Nephron (organoid): ENCODE measurements at regions not wholly inside any gene's neighbourhood (a gene's known extent, or its start where the extent isn't known, plus 50 kb on each side); places are given as distances from the start of the nearest gene placed in this dataset.

ENCODE experiments used
- H3K27ac Mint-ChIP-seq, 3 experiments: 2 replicates each; pipeline ENCODE4 v1.8.0; 2020; ENCODE audit warnings: mixed read lengths in 3 of 3, mild to moderate bottlenecking in 2 of 3, moderate library complexity in 1 of 3
- H3K27me3 Mint-ChIP-seq: 2 replicates; pipeline ENCODE4 v1.8.0; 2021; ENCODE audit warnings: low read depth, mild to moderate bottlenecking, moderate library complexity, mixed read lengths
- H3K36me3 Mint-ChIP-seq: 2 replicates; pipeline ENCODE4 v1.8.0; 2020; ENCODE audit warnings: low read depth, mixed read lengths
- H3K4me1 Mint-ChIP-seq: 2 replicates; pipeline ENCODE4 v1.8.0; 2020; ENCODE audit warnings: mixed read lengths
- H3K4me3 Mint-ChIP-seq, 3 experiments: 2 replicates each; pipeline ENCODE4 v1.8.0; 2020; ENCODE audit warnings: mild to moderate bottlenecking in 3 of 3, mixed read lengths in 3 of 3, moderate library complexity in 2 of 3
- H3K9me3 Mint-ChIP-seq: 2 replicates; pipeline ENCODE4 v1.8.0; 2020; ENCODE audit warnings: mixed read lengths
- CTCF ChIP-seq, 3 experiments: fragments of 200-600 bp; sonication (generic); IDR thresholded peaks; one replicate each; pipeline ENCODE4 v1.5.0; 2021; ENCODE audit warnings: antibody characterized with exemption in 3 of 3; ENCODE audit not compliant: unreplicated experiment in 3 of 3

DNA sequence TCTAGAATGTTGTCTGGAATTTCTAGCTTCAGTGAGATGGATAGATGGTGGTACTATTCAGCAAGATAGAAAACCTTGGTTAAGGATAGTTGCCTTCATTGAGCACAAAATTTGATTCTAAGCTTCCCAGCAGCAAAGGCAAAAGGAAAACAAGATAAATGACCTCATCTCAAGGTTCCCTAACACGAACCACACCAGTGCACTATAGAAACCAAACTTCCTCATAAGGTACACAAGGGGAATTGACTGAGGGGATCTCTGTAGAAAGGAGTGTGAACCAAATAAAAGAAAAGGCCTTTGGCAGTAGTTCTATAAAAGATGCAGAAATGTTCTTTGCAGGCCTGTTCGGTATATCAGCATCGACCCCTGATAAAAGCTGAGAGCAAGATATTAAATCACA, 288.9 kb downstream of the SHQ1 start:
- H3K4me1 Mint-ChIP-seq = no peaks in the 10 kb centered on the region
- H3K27ac Mint-ChIP-seq = no peak overlapping the region
- H3K36me3 Mint-ChIP-seq = peaks cover 3% of the 10 kb centered on the region
- peaks cover 25% of the 10 kb centered on the region for H3K9me3 Mint-ChIP-seq
- no peak overlapping the region for H3K4me3 Mint-ChIP-seq
- TF ChIP-seq CTCF (IDR thresholded peaks at IDR 0.05; ENCODE audit: unreplicated experiment in 3 of 3) = no peak
- H3K27me3 Mint-ChIP-seq = peaks cover 10% of the 10 kb centered on the region

DNA sequence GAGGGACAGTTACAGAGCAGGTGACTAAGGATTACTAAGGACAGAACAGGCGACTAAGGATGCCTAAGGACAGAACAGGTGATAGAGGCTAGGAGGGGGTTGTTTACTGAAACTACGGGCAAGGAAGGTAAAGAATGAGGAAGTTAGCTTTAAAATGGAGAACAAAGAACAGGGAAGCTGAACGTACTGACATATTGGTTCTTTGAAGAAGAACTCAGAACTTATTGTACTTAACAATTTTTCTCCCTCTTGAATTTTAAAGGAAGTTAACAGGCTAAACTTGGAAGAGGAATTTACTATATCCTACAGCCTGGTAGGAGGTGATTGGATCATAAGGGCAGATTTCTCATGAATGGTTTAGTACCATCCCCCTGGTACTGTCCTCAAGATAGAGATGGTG, 290.2 kb downstream of the SHQ1 start:
- H3K27me3 Mint-ChIP-seq = peaks cover 10% of the 10 kb centered on the region
- H3K9me3 Mint-ChIP-seq = peaks cover 25% of the 10 kb centered on the region
- H3K36me3 Mint-ChIP-seq = peaks cover 3% of the 10 kb centered on the region
- no peak overlapping the region for H3K27ac Mint-ChIP-seq
- no peak for TF ChIP-seq CTCF (IDR thresholded peaks at IDR 0.05; ENCODE audit: unreplicated experiment in 3 of 3)
- no peak overlapping the region for H3K4me3 Mint-ChIP-seq
- no peaks in the 10 kb centered on the region for H3K4me1 Mint-ChIP-seq

DNA sequence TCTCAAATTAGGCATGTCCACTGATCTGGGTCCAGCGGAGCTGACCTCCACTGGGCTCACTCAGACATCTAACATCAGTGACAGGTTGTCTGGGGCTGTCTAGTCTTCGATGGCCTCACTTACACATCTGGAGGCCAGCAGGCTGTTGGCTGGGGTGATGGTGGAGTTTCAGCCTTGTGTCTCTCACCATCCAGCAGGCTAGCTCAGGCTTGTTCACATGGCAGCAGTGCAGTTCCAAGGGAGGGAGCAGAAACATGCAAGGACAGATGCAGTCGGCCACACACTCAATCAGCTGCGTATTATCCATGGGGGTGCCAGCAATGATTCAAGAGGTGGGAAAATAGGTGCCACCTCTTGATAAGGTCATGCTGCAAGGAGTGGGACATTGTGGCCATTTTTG, 292.5 kb downstream of the SHQ1 start:
- H3K27me3 Mint-ChIP-seq = peaks cover 10% of the 10 kb centered on the region
- H3K27ac Mint-ChIP-seq = no peak overlapping the region
- no peak overlapping the region for H3K4me3 Mint-ChIP-seq
- no peaks in the 10 kb centered on the region for H3K4me1 Mint-ChIP-seq
- H3K36me3 Mint-ChIP-seq = peaks cover 3% of the 10 kb centered on the region
- peaks cover 22% of the 10 kb centered on the region for H3K9me3 Mint-ChIP-seq
- no peak for TF ChIP-seq CTCF (IDR thresholded peaks at IDR 0.05; ENCODE audit: unreplicated experiment in 3 of 3)

- no peak for TF ChIP-seq CTCF (IDR thresholded peaks at IDR 0.05; ENCODE audit: unreplicated experiment in 3 of 3)
- H3K4me1 Mint-ChIP-seq = no peaks in the 10 kb centered on the region
- H3K27me3 Mint-ChIP-seq = peaks cover 13% of the 10 kb centered on the region
- no peak overlapping the region for H3K4me3 Mint-ChIP-seq
- H3K36me3 Mint-ChIP-seq = peaks cover 3% of the 10 kb centered on the region
- peaks cover 22% of the 10 kb centered on the region for H3K9me3 Mint-ChIP-seq
- no peak overlapping the region for H3K27ac Mint-ChIP-seq
These were observed 293.6 kb downstream of the SHQ1 start for GRCh38 chr3:72554689-72555088.

- H3K9me3 Mint-ChIP-seq = peaks cover 20% of the 10 kb centered on the region
- H3K4me3 Mint-ChIP-seq = no peak overlapping the region
- no peaks in the 10 kb centered on the region for H3K4me1 Mint-ChIP-seq
- H3K36me3 Mint-ChIP-seq = peaks cover 3% of the 10 kb centered on the region
- H3K27ac Mint-ChIP-seq = no peak overlapping the region
- TF ChIP-seq CTCF (IDR thresholded peaks at IDR 0.05; ENCODE audit: unreplicated experiment in 3 of 3) = no peak
- peaks cover 9% of the 10 kb centered on the region for H3K27me3 Mint-ChIP-seq
These were observed 294.9 kb downstream of the SHQ1 start for GRCh38 chr3:72553298-72553697.

- H3K9me3 Mint-ChIP-seq = peaks cover 9% of the 10 kb centered on the region
- no peak overlapping the region for H3K27ac Mint-ChIP-seq
- peaks cover 2% of the 10 kb centered on the region for H3K36me3 Mint-ChIP-seq
- peaks cover 3% of the 10 kb centered on the region for H3K27me3 Mint-ChIP-seq
- TF ChIP-seq CTCF (IDR thresholded peaks at IDR 0.05; ENCODE audit: unreplicated experiment in 3 of 3) = no peak
- no peaks in the 10 kb centered on the region for H3K4me1 Mint-ChIP-seq
- no peak overlapping the region for H3K4me3 Mint-ChIP-seq
These were observed 297.5 kb downstream of the SHQ1 start for GRCh38 chr3:72550582-72551262.
